Nucleus accumbens (tissue), 56 donors: ENCODE measurements at regions not wholly inside any gene's neighbourhood (a gene's known extent, or its start where the extent isn't known, plus 50 kb on each side); places are given as distances from the start of the nearest gene placed in this dataset.

Experiments
- DNase-seq, 56 donors: peaks; one replicate each; lab custom pipeline; 2025; lab: John Stamatoyannopoulos, UW

- DNase-seq: no peak
These were observed 172.0 kb upstream of the LRIG1 start for GRCh38 chr3:66672830-66673229.

- DNase-seq: no peak
These were observed 172.5 kb upstream of the LRIG1 start for GRCh38 chr3:66673293-66673692.

GRCh38 chr3:66675366-66675765 is 174.5 kb upstream of the LRIG1 start:
- no peak for DNase-seq

GRCh38 chr3:66692042-66692765 is 191.4 kb upstream of the LRIG1 start:
- no peak for DNase-seq

DNA sequence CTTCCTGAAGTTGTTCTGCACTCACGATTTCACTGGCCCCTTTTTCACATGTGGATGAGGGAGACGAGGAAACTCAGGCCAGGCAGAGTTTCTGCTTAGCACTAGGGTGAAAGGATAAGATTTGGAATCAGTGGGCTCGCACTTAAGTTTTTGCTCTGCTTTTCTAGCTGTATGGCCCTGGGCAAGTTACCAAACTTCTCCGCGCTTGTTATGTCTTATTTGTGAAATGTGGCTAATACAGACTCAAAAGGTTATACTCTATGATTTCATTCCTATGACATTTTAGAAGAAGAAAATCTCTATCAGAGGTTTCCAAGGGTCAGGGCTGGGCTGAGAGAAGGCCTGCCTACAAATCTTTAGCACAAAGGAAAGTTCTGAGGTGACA is 191.9 kb upstream of the LRIG1 start:
- DNase-seq: no peak

GRCh38 chr3:66693461-66694031 is 192.7 kb upstream of the LRIG1 start:
- peak in 38 of 56 donors; percentile 1 to 72 (median 15) for DNase-seq

GRCh38 chr3:66702126-66702525 is 201.3 kb upstream of the LRIG1 start:
- no peak for DNase-seq

GRCh38 chr3:66703501-66703900 is 202.7 kb upstream of the LRIG1 start:
- no peak for DNase-seq

DNA sequence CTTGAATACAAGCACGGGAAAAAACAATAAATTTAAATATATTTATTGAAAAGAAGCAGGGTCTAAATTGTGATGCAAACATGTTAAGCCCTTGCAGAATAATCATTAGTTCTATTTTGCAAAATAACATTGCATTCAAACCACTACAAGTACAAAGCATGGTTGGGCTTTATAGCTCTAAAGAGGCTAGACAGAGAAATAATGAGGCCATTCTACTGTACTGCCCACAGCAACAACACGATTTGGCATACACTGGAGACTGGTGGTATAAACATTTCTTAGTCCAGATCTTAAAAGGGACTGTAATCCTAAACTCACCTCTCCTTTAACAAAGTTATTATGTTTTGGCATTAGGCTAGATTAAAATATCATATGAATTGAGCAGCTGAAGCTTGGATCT is 204.3 kb upstream of the LRIG1 start:
- DNase-seq: no peak

DNA sequence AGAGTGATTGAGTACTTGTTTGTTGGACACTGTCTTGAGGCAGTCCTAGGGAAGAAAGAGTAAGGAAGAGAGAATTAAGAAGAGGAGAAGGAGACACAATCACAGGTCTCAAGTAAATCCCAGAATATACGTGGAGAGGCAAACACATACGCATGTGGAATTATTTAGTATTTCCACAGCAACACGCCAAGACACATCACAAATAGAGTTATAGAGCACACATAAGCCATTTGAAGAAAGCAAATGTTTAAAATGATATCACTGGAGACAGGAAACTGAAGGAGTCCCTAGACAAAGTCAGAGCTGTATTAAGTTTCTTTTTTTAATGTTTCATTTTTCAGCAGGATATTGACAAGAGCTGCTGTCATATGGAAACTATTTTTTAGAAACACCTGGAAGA is 206.1 kb upstream of the LRIG1 start:
- DNase-seq: no peak

- no peak for DNase-seq
These were observed 208.7 kb upstream of the LRIG1 start for GRCh38 chr3:66709532-66709931.

DNA sequence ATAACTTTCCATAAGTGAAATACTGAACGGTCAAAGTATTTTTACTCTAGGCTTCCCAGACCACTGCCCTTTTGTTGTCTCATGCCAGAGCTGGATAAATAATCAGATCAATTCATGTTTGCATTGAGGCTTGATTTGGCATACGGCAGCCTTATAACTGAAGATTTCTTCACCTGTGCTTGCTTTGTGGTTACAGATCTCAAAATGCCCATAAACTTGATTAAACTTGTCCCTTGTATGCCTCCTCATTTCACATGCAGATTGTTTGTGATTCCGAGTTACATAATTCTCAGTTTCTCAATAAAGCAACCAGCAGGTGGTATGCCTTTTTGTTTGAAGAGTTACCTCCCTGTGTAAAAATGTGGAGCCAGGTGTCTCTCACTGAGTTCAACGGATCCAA is 211.4 kb upstream of the LRIG1 start:
- DNase-seq: no peak

- no peak for DNase-seq
These were observed 213.1 kb upstream of the LRIG1 start for GRCh38 chr3:66713921-66714320.

DNA sequence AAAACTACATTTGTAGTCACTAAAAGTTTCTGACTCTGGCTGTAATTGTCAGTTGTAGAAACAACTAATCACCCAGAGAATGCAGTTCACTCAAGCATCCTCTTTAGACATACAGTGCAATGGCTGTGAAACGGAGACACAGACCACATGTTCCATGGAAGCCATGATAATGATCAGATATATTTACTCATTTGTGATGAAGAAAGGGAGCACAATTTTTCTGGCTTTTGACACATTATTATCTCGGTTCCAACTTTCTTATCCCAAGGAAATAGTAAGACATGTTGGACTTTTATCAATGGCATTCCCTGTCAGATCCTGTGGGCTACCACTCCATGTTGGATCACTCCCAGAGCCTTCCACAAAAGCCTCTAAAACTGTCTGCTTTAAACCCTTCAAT is 215.0 kb upstream of the LRIG1 start:
- DNase-seq: no peak

GRCh38 chr3:66717806-66718205 is 217.0 kb upstream of the LRIG1 start:
- DNase-seq: no peak

DNA sequence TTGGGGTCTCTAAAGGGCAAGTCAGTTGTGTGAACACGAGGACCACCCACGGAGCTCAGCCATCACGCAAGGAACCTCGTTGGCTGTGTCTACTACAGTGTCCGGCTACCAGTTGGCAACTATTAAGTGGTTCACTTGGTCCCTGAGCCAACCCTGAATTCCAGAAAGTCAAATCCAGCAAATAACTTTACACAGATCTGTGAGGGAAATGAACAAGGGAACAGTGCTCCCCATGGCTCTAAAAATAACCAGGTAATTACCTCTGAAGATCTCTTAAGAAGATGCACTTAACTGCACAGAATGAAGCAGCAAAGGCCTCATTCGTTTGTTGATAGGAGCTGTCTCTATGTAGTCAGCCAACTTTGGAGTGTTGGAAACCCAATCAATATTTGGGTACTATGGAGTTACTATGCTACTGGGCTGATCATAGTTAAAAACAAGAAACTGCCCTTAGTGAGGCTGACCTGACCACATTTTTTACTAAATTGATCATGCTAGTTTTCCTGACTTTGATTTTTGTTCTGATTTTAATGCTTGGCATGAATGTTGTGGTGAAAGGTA is 219.1 kb upstream of the LRIG1 start:
- no peak for DNase-seq

GRCh38 chr3:66720508-66720907 is 219.7 kb upstream of the LRIG1 start:
- no peak for DNase-seq

GRCh38 chr3:66722675-66723074 is 221.9 kb upstream of the LRIG1 start:
- DNase-seq: no peak

GRCh38 chr3:66723231-66723630 is 222.4 kb upstream of the LRIG1 start:
- no peak for DNase-seq

- no peak for DNase-seq
These were observed 229.0 kb upstream of the LRIG1 start for GRCh38 chr3:66729687-66730393.

- no peak for DNase-seq
These were observed 238.0 kb upstream of the LRIG1 start for GRCh38 chr3:66738625-66739365.
